ENCODE measurements at regions not wholly inside any gene's neighbourhood (a gene's known extent, or its start where the extent isn't known, plus 50 kb on each side); places are given as distances from the start of the nearest gene placed in this dataset.

- no peak overlapping the region for H3K9ac ChIP-seq (ENCODE audit: low read length)
These were observed 81.5 kb upstream of the FAM171A1 start for GRCh38 chr10:15452545-15452944.

GRCh38 chr10:15451137-15452094 is 80.3 kb upstream of the FAM171A1 start:
- no peak for DNase-seq
- no peaks in the 10 kb centered on the region for H3K36me3 ChIP-seq (ENCODE audit: insufficient read depth, low read length)
- H2AFZ ChIP-seq (ENCODE audit: low read length), result no peak overlapping the region
- no peak overlapping the region for H3K9ac ChIP-seq (ENCODE audit: low read length)
- no peaks in the 10 kb centered on the region for H3K27me3 ChIP-seq (ENCODE audit: low read length)
- H3K9me3 ChIP-seq (ENCODE audit: low read length), result no peaks in the 10 kb centered on the region
- H3K9me2 ChIP-seq (replicated peaks; ENCODE audit: insufficient read depth, low read length), result no peaks in the 10 kb centered on the region
- no peaks in the 10 kb centered on the region for H3K79me2 ChIP-seq (ENCODE audit: low read length)
- no peaks in the 10 kb centered on the region for H4K20me1 ChIP-seq (ENCODE audit: insufficient read depth, low read depth, low read length)
- peaks cover 4% of the 10 kb centered on the region; the same call in 1 of the 2 replicates for H3K4me1 ChIP-seq (ENCODE audit: low read length)
- H3K27ac ChIP-seq (ENCODE audit: low read length), result no peak overlapping the region
- no peak overlapping the region for H3K4me2 ChIP-seq (ENCODE audit: low read depth, low read length, poor library complexity, severe bottlenecking)
- no peak overlapping the region for H3K4me3 ChIP-seq (ENCODE audit: low read length)

More at GRCh38 chr10:15452545-15452944, 81.5 kb upstream of the FAM171A1 start:
- DNase-seq, result no peak
- H3K36me3 ChIP-seq (ENCODE audit: insufficient read depth, low read length), result no peaks in the 10 kb centered on the region
- H3K4me2 ChIP-seq (ENCODE audit: low read depth, low read length, poor library complexity, severe bottlenecking), result no peak overlapping the region
- no peaks in the 10 kb centered on the region for H3K9me2 ChIP-seq (replicated peaks; ENCODE audit: insufficient read depth, low read length)
- H3K79me2 ChIP-seq (ENCODE audit: low read length), result no peaks in the 10 kb centered on the region
- no peaks in the 10 kb centered on the region for H3K27me3 ChIP-seq (ENCODE audit: low read length)
- H3K9me3 ChIP-seq (ENCODE audit: low read length), result no peaks in the 10 kb centered on the region
- H3K4me3 ChIP-seq (ENCODE audit: low read length), result no peak overlapping the region
- H4K20me1 ChIP-seq (ENCODE audit: insufficient read depth, low read depth, low read length), result no peaks in the 10 kb centered on the region
- no peak overlapping the region for H3K27ac ChIP-seq (ENCODE audit: low read length)
- H3K4me1 ChIP-seq (ENCODE audit: low read length), result peaks cover 4% of the 10 kb centered on the region; the same call in 1 of the 2 replicates
- no peak overlapping the region for H2AFZ ChIP-seq (ENCODE audit: low read length)

GRCh38 chr10:15448598-15448997 is 77.5 kb upstream of the FAM171A1 start:
- DNase-seq, result peak; percentile 41
- H3K9me3 ChIP-seq (ENCODE audit: low read length), result no peaks in the 10 kb centered on the region
- H3K4me2 ChIP-seq (ENCODE audit: low read depth, low read length, poor library complexity, severe bottlenecking), result no peak overlapping the region
- H3K4me1 ChIP-seq (ENCODE audit: low read length), result peaks cover 4% of the 10 kb centered on the region; the same call in 1 of the 2 replicates
- no peak overlapping the region for H2AFZ ChIP-seq (ENCODE audit: low read length)
- H3K27me3 ChIP-seq (ENCODE audit: low read length), result no peaks in the 10 kb centered on the region
- no peak overlapping the region for H3K9ac ChIP-seq (ENCODE audit: low read length)
- no peaks in the 10 kb centered on the region for H3K36me3 ChIP-seq (ENCODE audit: insufficient read depth, low read length)
- H3K4me3 ChIP-seq (ENCODE audit: low read length), result no peak overlapping the region
- no peak overlapping the region for H3K27ac ChIP-seq (ENCODE audit: low read length)
- no peaks in the 10 kb centered on the region for H3K9me2 ChIP-seq (replicated peaks; ENCODE audit: insufficient read depth, low read length)
- no peaks in the 10 kb centered on the region for H4K20me1 ChIP-seq (ENCODE audit: insufficient read depth, low read depth, low read length)
- H3K79me2 ChIP-seq (ENCODE audit: low read length), result no peaks in the 10 kb centered on the region

GRCh38 chr10:15445006-15445390 is 73.9 kb upstream of the FAM171A1 start:
- no peak for DNase-seq
- Histone ChIP-seq H3K36me3 (ENCODE audit: insufficient read depth, low read length) (no peaks in the 10 kb centered on the region), H3K9me3 (ENCODE audit: low read length) (no peaks in the 10 kb centered on the region), H3K4me1 (ENCODE audit: low read length) (peaks cover 4% of the 10 kb centered on the region; the same call in 1 of the 2 replicates), H3K27me3 (ENCODE audit: low read length) (no peaks in the 10 kb centered on the region), H3K9ac (ENCODE audit: low read length) (no peak overlapping the region), H2AFZ (ENCODE audit: low read length) (no peak overlapping the region), H3K9me2 (replicated peaks; ENCODE audit: insufficient read depth, low read length) (no peaks in the 10 kb centered on the region), H4K20me1 (ENCODE audit: insufficient read depth, low read depth, low read length) (no peaks in the 10 kb centered on the region), H3K4me2 (ENCODE audit: low read depth, low read length, poor library complexity, severe bottlenecking) (no peak overlapping the region), H3K4me3 (ENCODE audit: low read length) (no peak overlapping the region), H3K27ac (ENCODE audit: low read length) (no peak overlapping the region), H3K79me2 (ENCODE audit: low read length) (no peaks in the 10 kb centered on the region)

- no peaks in the 10 kb centered on the region for H3K9me3 ChIP-seq (ENCODE audit: low read length)
- no peak overlapping the region for H3K4me2 ChIP-seq (ENCODE audit: low read depth, low read length, poor library complexity, severe bottlenecking)
- no peak for DNase-seq
- H3K4me1 ChIP-seq (ENCODE audit: low read length), result peaks cover 4% of the 10 kb centered on the region; the same call in 1 of the 2 replicates
- H4K20me1 ChIP-seq (ENCODE audit: insufficient read depth, low read depth, low read length), result no peaks in the 10 kb centered on the region
- H3K4me3 ChIP-seq (ENCODE audit: low read length), result no peak overlapping the region
- H3K27me3 ChIP-seq (ENCODE audit: low read length), result no peaks in the 10 kb centered on the region
- no peak overlapping the region for H3K27ac ChIP-seq (ENCODE audit: low read length)
- H3K79me2 ChIP-seq (ENCODE audit: low read length), result no peaks in the 10 kb centered on the region
- no peaks in the 10 kb centered on the region for H3K9me2 ChIP-seq (replicated peaks; ENCODE audit: insufficient read depth, low read length)
- H3K9ac ChIP-seq (ENCODE audit: low read length), result no peak overlapping the region
- H3K36me3 ChIP-seq (ENCODE audit: insufficient read depth, low read length), result no peaks in the 10 kb centered on the region
- H2AFZ ChIP-seq (ENCODE audit: low read length), result no peak overlapping the region
These were observed 73.3 kb upstream of the FAM171A1 start for GRCh38 chr10:15444105-15445005.

- Histone ChIP-seq H2AFZ (ENCODE audit: low read length) (no peak overlapping the region), H4K20me1 (ENCODE audit: insufficient read depth, low read depth, low read length) (no peaks in the 10 kb centered on the region)
These were observed 71.0 kb upstream of the FAM171A1 start for GRCh38 chr10:15442056-15442455.

GRCh38 chr10:15440204-15440711 is 69.2 kb upstream of the FAM171A1 start:
- Histone ChIP-seq H3K4me1 (ENCODE audit: low read length) (no peaks in the 10 kb centered on the region), H3K4me3 (ENCODE audit: low read length) (no peak overlapping the region), H3K36me3 (ENCODE audit: insufficient read depth, low read length) (no peaks in the 10 kb centered on the region), H3K27me3 (ENCODE audit: low read length) (no peaks in the 10 kb centered on the region), H3K27ac (ENCODE audit: low read length) (no peak overlapping the region), H3K9ac (ENCODE audit: low read length) (no peak overlapping the region), H3K4me2 (ENCODE audit: low read depth, low read length, poor library complexity, severe bottlenecking) (no peak overlapping the region), H3K9me3 (ENCODE audit: low read length) (no peaks in the 10 kb centered on the region), H2AFZ (ENCODE audit: low read length) (no peak overlapping the region), H3K79me2 (ENCODE audit: low read length) (no peaks in the 10 kb centered on the region), H4K20me1 (ENCODE audit: insufficient read depth, low read depth, low read length) (no peaks in the 10 kb centered on the region), H3K9me2 (replicated peaks; ENCODE audit: insufficient read depth, low read length) (no peaks in the 10 kb centered on the region)
- no peak for DNase-seq

More at GRCh38 chr10:15442056-15442455, 71.0 kb upstream of the FAM171A1 start:
- no peaks in the 10 kb centered on the region for H3K4me1 ChIP-seq (ENCODE audit: low read length)
- no peak overlapping the region for H3K4me2 ChIP-seq (ENCODE audit: low read depth, low read length, poor library complexity, severe bottlenecking)
- H3K27me3 ChIP-seq (ENCODE audit: low read length), result no peaks in the 10 kb centered on the region
- no peaks in the 10 kb centered on the region for H3K79me2 ChIP-seq (ENCODE audit: low read length)
- no peak overlapping the region for H3K9ac ChIP-seq (ENCODE audit: low read length)
- DNase-seq, result no peak
- no peak overlapping the region for H3K4me3 ChIP-seq (ENCODE audit: low read length)
- H3K36me3 ChIP-seq (ENCODE audit: insufficient read depth, low read length), result no peaks in the 10 kb centered on the region
- no peaks in the 10 kb centered on the region for H3K9me2 ChIP-seq (replicated peaks; ENCODE audit: insufficient read depth, low read length)
- H3K9me3 ChIP-seq (ENCODE audit: low read length), result no peaks in the 10 kb centered on the region
- no peak overlapping the region for H3K27ac ChIP-seq (ENCODE audit: low read length)

Data from Karpas-422 (cell line).